ENCODE measurements at regions not wholly inside any gene's neighbourhood (a gene's known extent, or its start where the extent isn't known, plus 50 kb on each side); places are given as distances from the start of the nearest gene placed in this dataset.

- H3K4me3 ChIP-seq (ENCODE audit: control insufficient read depth, low read depth, low read length), result no peak overlapping the region
- no peak for TF ChIP-seq CTCF (IDR thresholded peaks at IDR 0.05; ENCODE audit: control insufficient read depth, insufficient read depth, low read depth, low read length, missing control alignments)
- DNase-seq (ENCODE audit: low read depth), result no peak
Measured at GRCh38 chr2:208573569-208573968, 167.0 kb downstream of the PTH2R start.

- no peak for DNase-seq (ENCODE audit: low read depth)
- H3K4me3 ChIP-seq (ENCODE audit: control insufficient read depth, low read depth, low read length), result no peak overlapping the region
- no peak for TF ChIP-seq CTCF (IDR thresholded peaks at IDR 0.05; ENCODE audit: control insufficient read depth, insufficient read depth, low read depth, low read length, missing control alignments)
Measured at GRCh38 chr2:208579678-208580077, 173.1 kb downstream of the PTH2R start.

GRCh38 chr2:208584378-208584985 lies 177.9 kb downstream of the PTH2R start:
- no peak overlapping the region for H3K4me3 ChIP-seq (ENCODE audit: control insufficient read depth, low read depth, low read length)
- no peak for TF ChIP-seq CTCF (IDR thresholded peaks at IDR 0.05; ENCODE audit: control insufficient read depth, insufficient read depth, low read depth, low read length, missing control alignments)
- DNase-seq (ENCODE audit: low read depth), result no peak

GRCh38 chr2:208586516-208586915 lies 179.9 kb downstream of the PTH2R start:
- H3K4me3 ChIP-seq (ENCODE audit: control insufficient read depth, low read depth, low read length), result no peak overlapping the region
- no peak for DNase-seq (ENCODE audit: low read depth)
- no peak for TF ChIP-seq CTCF (IDR thresholded peaks at IDR 0.05; ENCODE audit: control insufficient read depth, insufficient read depth, low read depth, low read length, missing control alignments)

- H3K4me3 ChIP-seq (ENCODE audit: control insufficient read depth, low read depth, low read length), result no peak overlapping the region
- DNase-seq (ENCODE audit: low read depth), result no peak
Measured at GRCh38 chr2:208594642-208595385, 188.2 kb downstream of the PTH2R start.

More at GRCh38 chr2:208594642-208595385, 188.2 kb downstream of the PTH2R start:
- no peak for TF ChIP-seq CTCF (IDR thresholded peaks at IDR 0.05; ENCODE audit: control insufficient read depth, insufficient read depth, low read depth, low read length, missing control alignments)
